CD1c-positive myeloid dendritic cell (primary cell): ENCODE measurements at regions not wholly inside any gene's neighbourhood (a gene's known extent, or its start where the extent isn't known, plus 50 kb on each side); places are given as distances from the start of the nearest gene placed in this dataset.
"Not testable (repeated sequence)": the region's sequence is repeated elsewhere in the genome, so short reads cannot be mapped to it uniquely, and the experiment has no call there.

Experiments
- DNase-seq: peaks from one replicate; pipeline ENCODE4 v3.0.0-alpha.2; 2016; ENCODE audit errors: extremely low spot score

GRCh38 chr2:150266931-150267330 is 220.5 kb downstream of the RND3 start:
- no peak for DNase-seq

- no peak for DNase-seq
Measured at GRCh38 chr2:150264442-150264841, 223.0 kb downstream of the RND3 start.

GRCh38 chr2:150261691-150262090 is 225.8 kb downstream of the RND3 start:
- DNase-seq = no peak

GRCh38 chr2:150260636-150261035 is 226.8 kb downstream of the RND3 start:
- no peak for DNase-seq

- no peak for DNase-seq
Measured at GRCh38 chr2:150259746-150260145, 227.7 kb downstream of the RND3 start.

GRCh38 chr2:150258781-150259307 is 228.6 kb downstream of the RND3 start:
- no peak for DNase-seq

- DNase-seq = no peak
Measured at GRCh38 chr2:150256736-150257135, 230.7 kb downstream of the RND3 start.

GRCh38 chr2:150255528-150255927 is 231.9 kb downstream of the RND3 start:
- no peak for DNase-seq

- DNase-seq = not testable (repeated sequence)
Measured at GRCh38 chr2:150249735-150250134, 237.7 kb downstream of the RND3 start.

- DNase-seq = no peak
Measured at GRCh38 chr2:150247481-150247880, 240.0 kb downstream of the RND3 start.

GRCh38 chr2:150234787-150235446 is 252.6 kb downstream of the RND3 start:
- DNase-seq = no peak

- no peak for DNase-seq
Measured at GRCh38 chr2:150232871-150233270, 254.6 kb downstream of the RND3 start.

GRCh38 chr2:150232321-150232720 is 255.1 kb downstream of the RND3 start:
- no peak for DNase-seq

- no peak for DNase-seq
Measured at GRCh38 chr2:150230616-150231015, 256.9 kb downstream of the RND3 start.

- DNase-seq = no peak
Measured at GRCh38 chr2:150230004-150230403, 257.5 kb downstream of the RND3 start.

- no peak for DNase-seq
Measured at GRCh38 chr2:150228936-150229335, 258.5 kb downstream of the RND3 start.

GRCh38 chr2:150225030-150225429 is 262.4 kb downstream of the RND3 start:
- DNase-seq = no peak

- DNase-seq = no peak
Measured at GRCh38 chr2:150224321-150224720, 263.1 kb downstream of the RND3 start.

GRCh38 chr2:150222942-150223341 is 264.5 kb downstream of the RND3 start:
- no peak for DNase-seq

GRCh38 chr2:150222379-150222778 is 265.1 kb downstream of the RND3 start:
- DNase-seq = no peak

- DNase-seq = no peak
Measured at GRCh38 chr2:150219861-150220260, 267.6 kb downstream of the RND3 start.

- DNase-seq = no peak
Measured at GRCh38 chr2:150215041-150215440, 272.4 kb downstream of the RND3 start.

- no peak for DNase-seq
Measured at GRCh38 chr2:150214626-150215025, 272.8 kb downstream of the RND3 start.

- DNase-seq = no peak
Measured at GRCh38 chr2:150212722-150213171, 274.7 kb downstream of the RND3 start.
